Fibroblast of skin of back (primary cell): ENCODE measurements at regions not wholly inside any gene's neighbourhood (a gene's known extent, or its start where the extent isn't known, plus 50 kb on each side); places are given as distances from the start of the nearest gene placed in this dataset.

Experiments
- DNase-seq: peaks from one replicate; pipeline ENCODE4 v3.0.0-alpha.2; 2013

DNA sequence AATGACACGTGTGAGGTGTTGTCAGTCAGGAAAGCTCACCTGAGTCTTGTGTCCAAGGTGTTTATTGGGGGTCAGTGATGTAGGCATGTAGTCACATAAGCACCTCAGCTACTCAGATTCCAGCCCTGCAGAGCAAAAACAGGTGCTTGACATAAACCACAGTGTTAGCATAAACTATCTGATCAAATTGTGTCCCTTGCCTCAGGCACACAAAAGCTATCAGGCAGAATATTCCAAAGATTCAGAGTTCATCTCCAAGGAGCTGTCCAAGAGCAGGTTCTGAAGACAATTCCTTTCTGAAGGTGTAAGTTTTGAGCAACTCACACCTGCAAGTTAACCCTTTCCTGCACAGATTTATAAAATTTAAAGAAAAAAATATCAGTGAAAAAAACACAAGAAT is 102.2 kb upstream of the ITGA1 start:
- peak; percentile 22 for DNase-seq

DNA sequence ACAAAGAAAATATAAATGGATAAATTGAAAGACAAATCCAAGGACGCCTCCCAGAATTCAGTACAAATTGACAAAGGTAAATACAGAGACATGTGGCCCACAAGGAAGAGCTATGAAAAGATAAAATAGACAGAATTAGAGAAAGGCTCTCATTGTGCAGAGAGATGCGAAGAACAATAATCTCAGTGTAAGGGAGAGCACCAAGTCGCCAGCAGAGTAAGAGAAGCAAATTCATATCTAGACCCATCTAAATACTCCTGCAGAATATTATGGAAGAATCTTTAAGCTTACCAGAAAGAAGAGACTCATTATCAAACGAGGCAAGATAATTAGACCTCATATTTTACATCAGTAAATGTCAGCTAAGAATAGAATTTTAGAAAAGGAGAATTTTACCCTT is 101.7 kb upstream of the ITGA1 start:
- no peak for DNase-seq

DNA sequence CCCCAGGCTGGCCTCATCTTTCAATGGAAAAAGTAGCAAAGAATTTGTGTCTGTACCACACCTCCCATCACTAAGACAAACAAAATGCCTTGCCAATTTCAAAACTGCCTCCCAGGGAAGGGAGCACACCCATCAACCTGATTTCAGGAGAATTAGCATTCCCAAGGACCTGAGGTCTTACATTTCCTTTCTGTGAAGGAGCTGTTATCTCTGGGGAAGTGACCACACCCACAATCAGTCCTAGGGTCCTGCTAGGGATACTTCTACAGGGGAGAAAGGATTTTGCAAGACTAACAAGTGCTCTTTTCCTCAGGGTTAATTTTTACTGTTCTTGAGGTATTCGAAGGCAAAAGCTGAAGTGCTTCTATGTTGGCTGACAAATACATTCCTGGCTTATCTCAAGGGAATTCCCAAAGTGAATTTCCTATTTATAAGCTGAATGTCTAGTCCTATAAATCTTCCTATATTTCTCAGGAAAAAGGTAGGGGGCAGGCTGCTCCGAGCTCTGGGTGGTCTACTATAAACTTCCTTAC is 97.4 kb upstream of the ITGA1 start:
- peak; percentile 74 for DNase-seq

DNA sequence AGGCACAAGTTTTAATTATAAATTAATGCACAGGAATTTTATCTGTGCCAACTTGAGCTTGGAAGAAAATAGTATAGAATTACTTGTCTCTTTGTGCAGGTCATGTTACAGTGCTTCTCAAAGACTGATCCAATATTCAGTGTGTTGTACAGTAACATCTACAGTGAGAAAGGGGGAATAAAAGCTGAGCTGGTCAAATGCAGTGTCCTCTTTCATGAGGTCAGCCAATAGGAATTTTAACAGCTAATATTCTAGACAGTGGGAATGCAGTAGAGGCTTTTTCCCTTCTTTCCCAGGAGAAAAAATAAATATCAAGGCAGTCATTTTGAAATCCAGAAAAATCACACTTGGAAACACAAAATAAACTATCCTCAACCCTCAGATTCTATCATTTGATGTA is 95.7 kb upstream of the ITGA1 start:
- DNase-seq, result peak; percentile 89

DNA sequence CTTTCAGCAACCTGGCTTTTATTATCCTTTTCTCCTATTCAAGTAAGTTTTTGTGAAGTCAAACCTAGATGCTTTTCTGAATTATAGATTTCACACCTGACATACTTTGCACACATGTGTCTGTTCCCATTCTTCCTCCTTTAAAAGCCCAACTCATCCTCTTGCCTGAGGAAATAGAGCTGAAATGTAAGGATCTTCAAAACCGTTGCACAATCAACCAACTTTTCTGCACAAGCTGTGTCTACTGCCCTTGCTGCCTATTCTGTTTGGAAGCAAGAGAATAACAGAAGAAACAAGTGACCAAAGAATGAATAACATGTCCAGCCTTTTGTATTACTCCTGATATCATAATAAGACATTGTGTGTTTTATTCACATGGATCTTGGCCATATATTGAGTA is 95.1 kb upstream of the ITGA1 start:
- DNase-seq, result no peak

DNA sequence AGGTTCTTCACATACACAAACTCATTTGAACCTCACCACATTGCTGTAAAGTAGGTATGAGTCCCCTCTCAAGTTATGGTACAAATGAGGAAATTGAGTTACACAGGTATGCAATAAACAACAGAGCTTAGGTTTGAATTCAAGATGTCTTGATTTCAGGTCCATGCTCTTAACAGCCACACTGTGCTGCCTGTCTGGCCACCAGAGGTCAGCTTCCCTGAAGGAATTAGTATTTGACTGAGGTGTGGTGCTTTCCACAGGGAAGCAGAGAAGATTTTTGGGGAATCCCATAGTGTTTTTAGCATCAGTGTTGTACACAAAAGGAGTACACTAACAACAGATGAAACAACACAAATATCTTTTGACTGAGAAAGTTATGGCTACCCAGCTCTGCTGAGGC is 94.4 kb upstream of the ITGA1 start:
- peak; percentile 55 for DNase-seq

DNA sequence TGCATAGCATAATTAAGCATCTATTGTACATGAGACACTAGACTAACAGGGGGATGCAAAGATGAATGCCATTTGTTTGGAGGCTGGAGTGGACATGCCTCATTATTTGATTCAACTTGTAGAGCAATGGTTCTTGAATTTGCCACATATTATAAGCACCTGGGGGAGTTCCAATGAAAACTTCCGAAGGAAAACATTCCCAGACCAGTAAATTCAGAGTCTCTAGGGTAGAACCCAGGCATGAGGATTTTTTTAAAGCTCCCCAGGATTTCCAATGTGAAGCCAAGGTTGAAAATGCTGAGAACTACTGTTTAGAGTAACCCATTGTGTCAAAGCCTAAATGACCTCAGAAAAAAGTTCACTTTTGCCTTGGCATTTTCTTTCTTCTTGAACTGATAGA is 93.9 kb upstream of the ITGA1 start:
- DNase-seq, result no peak

DNA sequence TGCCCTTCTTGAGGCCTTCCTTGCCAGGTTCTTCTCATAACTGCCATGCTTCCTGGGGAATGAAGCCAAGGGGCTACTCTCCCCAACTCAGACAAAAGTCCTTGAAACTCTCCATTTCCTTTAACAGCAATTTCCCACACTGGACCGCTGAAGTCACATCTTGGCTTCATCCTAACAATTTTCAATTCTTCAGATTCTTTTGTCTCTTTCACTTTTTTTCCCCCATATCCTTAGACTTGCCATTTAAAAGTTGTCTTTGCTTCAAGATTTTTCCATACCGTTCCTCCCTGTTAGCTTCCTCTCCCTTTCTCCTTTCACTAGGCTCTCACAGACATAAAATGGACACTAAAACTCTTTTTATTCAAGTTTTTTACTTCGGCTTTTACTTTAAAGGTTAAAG is 93.1 kb upstream of the ITGA1 start:
- DNase-seq, result peak; percentile 20

DNA sequence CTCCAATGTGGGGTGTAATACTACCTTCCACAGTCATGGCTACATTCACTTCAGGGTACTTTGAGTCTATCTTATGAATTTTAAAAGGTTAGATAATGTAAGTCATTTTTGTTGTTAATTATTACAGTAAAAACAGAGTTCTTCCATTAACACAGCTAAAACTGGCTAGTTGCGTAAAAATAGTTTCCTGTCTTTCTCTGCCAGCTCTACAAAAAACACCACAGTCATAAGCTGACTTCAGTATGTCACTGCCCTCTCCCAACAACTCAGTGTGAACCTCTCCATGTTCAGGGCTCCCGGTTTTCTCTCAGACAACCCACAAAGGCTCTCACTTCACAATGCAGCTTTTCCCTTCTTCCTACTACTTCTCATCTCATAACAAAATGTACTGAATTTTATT is 84.8 kb upstream of the ITGA1 start:
- no peak for DNase-seq

DNA sequence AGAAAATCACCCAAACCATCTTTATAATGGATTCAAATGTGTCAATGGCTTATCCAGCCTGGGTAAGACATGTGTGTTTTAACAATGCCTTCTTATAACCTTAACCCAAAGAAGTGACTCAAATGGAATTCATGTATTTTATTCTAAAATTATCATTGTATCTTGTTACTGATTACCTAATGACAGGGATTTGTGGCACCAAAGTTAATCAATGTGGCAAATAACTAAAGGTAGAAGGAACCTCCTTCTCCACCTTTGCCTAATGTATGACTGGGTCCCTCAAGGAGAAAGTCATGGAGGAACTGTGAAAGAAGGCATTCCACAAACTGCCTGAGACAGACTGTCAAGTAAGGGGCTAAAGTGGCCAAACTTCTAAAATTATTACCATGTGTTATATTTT is 84.4 kb upstream of the ITGA1 start:
- no peak for DNase-seq

DNA sequence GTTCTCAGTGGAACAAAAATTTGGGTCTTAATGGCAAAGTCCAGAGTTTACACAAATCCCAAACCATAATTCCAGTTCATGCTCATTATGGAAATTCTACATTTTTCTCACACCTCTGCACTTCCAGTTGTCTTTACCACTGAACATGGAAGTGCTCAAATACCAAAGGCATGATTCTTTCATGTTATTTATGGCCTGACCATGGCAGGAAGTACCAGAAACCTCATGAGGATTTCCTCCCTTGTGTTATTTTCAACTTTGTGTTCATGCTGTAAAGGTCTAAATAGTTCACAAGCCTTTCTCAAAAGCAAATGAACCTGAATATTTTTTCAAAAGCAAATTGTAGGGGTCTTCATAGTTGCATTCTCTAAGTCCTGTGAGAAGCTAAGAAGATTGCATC is 82.0 kb upstream of the ITGA1 start:
- peak; percentile 74 for DNase-seq

DNA sequence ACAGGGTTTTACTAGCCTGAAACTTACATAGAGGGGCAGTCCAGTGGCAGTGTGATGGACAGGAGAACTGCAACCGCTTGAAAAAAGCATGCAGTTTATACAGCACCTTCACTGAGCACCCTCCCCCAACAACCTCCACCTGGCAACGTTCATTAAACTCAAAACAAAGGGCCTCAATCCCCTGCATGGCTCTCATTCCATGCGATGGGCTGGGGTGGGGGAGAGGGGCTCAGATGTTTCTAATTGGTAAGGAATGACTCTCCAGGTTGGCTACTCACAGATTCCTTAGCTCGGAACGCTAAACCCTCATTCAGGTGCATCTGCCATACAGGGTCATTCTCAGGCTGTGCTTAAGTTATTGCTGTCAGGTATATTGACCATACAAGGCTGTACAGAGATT is 80.9 kb upstream of the ITGA1 start:
- no peak for DNase-seq

DNA sequence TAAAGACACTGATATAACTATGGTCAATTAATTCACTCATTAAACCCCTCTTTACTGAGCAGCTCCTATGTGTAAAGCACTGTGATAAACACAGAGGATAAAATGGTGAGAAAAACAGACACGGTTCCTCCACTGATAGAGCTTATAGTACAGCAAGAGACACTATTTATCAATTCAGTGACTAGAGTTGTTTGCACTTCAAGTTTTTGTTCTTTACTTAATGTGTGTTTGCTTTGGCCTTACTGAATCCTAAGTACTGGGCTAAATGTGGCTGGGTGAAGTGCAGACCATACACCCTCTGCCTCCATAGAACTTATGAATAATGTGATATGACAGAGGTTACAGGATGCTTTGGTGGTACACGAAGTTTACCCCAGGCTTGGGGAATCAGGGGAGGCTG is 80.1 kb upstream of the ITGA1 start:
- DNase-seq, result no peak

DNA sequence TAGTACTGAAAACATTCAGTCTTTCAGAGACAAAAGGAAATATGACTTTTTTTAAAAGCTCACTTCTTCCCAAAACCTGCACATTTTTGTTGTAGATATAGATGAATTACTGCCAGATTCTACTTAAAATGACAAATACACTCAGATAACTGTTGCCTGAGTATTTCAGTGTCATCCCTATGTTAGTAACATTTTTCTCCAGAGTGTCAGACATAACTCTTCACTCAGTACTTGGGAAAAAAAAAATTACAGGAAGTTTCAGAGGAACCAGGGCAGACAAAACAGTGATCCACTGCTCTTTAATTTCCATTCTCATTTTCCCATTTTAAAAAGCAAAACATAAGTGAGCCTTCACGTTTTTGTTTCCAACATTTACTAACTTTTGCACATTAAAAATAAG is 79.3 kb upstream of the ITGA1 start:
- peak; percentile 81 for DNase-seq

DNA sequence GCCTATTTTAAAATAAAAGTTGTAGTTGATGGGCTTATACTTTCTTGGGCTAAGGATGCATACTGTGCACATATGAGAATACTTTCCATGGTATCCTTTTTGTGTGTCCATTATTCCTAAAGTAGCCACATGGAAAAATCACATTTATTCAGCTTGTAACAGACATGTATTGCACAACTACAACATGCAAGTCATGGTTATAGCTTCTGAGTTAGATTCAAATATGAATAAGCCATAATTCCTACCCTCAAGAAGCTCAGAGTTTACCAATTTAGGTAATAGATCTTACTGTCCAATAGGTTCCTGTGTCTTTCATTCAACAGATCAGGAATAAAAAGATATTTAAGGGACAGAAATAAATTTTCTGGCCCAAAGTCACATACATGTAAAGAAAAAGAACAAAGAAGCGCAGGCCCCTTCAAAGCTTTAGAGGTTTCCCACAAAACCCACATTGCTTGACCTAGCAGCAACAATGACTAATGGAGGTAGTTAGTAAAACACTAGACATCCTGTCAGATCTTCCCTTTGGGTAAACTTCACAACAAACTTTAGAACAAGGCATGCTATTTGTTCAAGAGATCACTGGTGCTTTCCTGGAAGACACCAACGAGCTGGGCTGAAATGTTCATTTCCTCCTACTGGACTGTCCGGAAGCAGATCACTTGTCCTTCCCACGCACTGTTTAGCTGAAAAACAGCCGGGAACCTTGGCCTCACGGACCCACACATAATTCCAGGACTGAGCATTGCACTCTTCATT is 78.4 kb upstream of the ITGA1 start:
- DNase-seq, result peak; percentile 56

DNA sequence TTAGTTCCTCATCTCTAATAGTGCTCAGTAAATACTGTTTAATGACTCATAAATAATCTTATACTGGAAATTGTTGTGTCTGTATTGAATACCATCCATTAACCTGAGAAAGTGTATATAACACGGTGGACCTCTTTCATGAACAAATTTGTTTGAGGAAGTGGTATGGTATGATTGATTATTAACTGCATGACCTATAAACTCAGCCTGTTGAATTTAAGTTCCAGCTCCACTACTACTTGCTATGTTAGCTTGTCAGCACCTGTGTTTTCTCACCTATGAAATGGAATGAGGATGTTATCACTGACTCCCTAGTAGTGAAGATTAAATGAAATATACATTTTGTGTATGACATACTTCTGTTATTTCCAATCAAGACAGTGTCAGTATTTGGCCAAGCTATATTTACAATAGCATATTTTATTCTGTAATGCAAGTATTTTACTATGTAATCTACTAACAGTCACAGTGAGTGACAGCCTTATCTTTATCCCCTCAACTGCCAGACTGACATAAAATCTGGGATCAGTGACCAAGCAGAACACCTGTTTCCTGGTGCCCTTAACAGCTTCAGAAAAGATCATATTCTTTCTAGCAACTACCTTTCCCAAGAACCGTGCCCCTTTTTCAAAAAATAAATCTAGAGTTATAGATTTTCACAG is 77.3 kb upstream of the ITGA1 start:
- no peak for DNase-seq

DNA sequence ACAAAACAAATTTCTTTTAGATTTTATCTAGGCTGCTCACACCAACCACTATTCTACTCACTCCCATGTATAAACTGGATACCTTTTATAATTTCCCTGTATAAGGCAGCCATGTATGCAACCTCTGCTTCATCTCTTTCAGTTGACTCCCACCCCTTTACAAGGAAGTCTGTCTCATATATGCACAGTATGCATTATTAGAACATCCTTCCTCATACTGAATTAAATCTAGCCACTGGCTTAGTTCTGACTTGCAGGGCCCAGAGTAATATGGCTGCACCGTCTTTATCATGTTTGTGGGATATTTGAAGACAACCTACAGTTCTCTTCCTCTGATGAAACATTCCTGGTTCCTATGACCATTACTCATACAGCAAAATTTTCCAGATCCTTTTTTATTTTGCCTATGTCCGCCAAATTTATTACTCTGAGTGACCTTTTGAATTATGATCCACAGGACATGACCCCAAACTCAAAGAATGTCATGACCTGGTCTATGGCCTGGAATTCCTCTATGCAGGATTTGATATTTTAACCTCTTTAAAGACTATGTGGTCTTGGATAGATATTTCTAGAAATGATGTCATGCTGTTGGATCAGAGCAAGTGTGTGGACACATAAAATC is 76.6 kb upstream of the ITGA1 start:
- no peak for DNase-seq

DNA sequence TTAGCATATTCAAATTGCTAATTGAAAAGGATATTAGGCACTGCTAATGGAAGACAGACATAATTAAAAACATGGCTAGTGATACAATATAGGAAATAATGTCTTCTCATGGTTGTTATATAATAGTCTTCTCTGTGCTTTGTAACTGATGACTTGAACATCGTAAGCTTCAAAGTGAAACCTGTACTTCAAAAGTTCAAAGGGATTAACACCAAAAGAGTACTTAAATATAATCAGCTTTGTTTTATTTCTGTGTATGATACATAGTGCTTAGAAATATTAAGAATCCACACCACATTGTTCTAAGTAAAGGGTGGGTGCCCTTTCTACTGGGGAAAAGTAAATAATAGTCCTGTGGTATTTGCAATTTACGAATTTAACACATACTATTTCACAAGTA is 75.4 kb upstream of the ITGA1 start:
- DNase-seq, result no peak

DNA sequence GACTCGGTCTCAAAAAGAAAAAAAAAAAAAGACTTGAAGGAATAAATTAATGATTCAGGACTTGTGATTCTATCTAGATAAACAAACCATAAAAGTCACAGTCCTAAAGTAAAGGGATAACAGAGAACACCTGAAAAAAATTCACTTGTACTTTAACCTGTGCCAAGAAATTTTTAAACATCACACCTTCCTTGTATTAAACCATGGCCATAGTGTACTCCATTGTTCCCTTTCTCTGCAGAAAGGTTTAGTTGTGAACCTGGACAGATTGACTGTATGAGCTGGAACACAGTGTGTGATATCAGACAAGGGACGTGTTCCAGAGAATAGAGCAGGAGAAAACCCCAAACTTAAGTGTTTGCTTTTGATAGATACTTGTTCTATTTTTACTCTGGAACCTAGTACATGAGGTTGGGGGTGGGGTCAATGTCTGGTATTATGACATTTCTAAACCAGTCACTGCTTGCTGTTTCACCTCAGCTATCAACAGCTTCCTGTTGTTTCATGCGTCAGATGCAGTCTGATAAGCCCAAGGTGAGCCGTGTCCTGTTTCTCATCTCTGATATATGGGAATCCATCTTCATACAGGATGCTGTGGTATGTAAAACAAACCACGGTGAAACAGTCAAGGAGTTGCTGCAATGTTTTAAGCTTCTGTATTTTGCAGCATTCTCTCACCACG is 62.5 kb upstream of the ITGA1 start:
- no peak for DNase-seq

DNA sequence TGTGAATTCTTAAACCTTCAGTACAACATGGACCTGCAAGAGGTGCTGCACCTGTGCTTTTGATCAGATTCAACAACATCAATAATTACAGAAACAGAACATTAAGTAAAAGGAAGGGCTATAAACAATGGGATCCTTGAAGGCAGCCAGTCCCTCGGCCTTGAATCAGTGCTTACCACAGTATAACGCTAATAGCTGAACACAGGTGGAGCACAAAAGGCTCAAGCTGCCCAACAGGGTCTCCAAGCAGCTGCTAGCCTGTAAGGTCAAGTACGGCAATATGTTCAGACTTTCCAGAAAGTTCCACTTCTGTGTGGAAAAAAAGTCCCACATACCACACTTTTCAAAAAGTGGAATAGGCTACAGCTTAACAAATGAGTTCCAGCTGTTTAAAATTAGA is 61.9 kb upstream of the ITGA1 start:
- no peak for DNase-seq

DNA sequence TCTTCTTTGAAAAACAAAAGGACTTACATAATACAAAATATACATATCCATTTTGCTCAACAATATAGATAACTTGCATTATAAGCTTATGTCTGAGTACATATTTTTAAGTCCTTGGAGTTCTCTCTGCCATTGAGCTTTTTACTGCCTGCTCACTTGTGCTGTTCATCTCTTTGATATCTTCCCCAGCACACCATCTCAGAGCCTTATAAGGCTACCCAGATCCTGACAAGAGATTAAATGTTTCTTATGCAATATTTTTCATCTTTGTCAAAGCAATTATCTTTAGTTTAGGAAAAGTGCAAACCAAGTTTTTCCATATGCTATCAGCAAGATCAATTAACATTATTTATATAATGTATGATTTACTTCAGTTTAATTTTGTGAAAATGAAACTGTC is 60.7 kb upstream of the ITGA1 start:
- no peak for DNase-seq

DNA sequence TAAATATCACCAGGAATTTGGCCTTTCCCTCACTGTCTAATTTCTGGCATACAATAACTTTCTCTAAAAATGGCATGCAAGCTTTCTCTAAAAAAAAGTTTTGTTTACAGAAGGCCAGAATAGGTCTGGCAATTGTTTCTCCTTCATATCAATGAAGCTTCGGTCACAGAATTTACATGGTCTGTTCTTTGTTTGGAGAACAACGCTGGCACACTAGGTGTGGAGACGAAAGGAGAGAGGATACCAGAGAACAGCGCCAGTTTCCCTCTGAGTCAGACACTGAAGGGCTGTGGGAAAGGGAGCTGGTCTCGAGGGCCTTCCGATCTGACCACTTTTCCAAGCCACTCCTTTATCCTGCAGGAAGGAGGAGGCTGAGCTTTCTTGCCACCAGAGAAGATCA is 60.1 kb upstream of the ITGA1 start:
- DNase-seq, result peak; percentile 84

DNA sequence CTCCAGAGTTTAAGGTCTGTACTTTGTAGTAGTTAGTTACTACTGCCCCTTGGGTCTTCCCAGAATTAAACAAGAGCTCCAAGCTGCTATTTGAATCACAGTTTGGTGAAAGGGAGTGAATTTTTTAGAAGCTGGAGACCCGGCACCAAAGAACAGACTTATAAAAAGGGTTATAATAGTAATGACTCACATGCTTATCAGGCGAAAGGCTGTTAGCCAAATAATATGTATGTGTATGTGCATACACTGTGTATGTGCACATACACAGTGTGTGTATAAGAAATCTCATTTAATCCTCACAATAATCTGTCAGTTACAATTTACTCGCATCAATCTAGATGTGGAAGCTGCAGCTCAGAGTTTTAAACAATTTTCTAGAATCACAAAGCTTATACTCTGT is 59.5 kb upstream of the ITGA1 start:
- no peak for DNase-seq
